GM21529 (cell line): ENCODE measurements at regions not wholly inside any gene's neighbourhood (a gene's known extent, or its start where the extent isn't known, plus 50 kb on each side); places are given as distances from the start of the nearest gene placed in this dataset.
A peak's percentile ranks its signal among the peaks of the same experiment; 100 is the strongest.
"Not testable (repeated sequence)": the region's sequence is repeated elsewhere in the genome, so short reads cannot be mapped to it uniquely, and the experiment has no call there.

Experiments
- ATAC-seq: cut with Tn5 transposase; IDR thresholded peaks from one replicate; pipeline ENCODE4 v1.9.1; 2021; ENCODE audit not compliant: unreplicated experiment

- no peak for ATAC-seq
Measured at GRCh38 chr5:86129009-86129408, 488.7 kb upstream of the COX7C start.

GRCh38 chr5:86137297-86137696 lies 480.4 kb upstream of the COX7C start:
- no peak for ATAC-seq

- ATAC-seq = no peak
Measured at GRCh38 chr5:86143837-86144236, 473.9 kb upstream of the COX7C start.

GRCh38 chr5:86152988-86153560 lies 464.7 kb upstream of the COX7C start:
- no peak for ATAC-seq

GRCh38 chr5:86155796-86156195 lies 461.9 kb upstream of the COX7C start:
- ATAC-seq = no peak

GRCh38 chr5:86170194-86170593 lies 447.5 kb upstream of the COX7C start:
- no peak for ATAC-seq

- ATAC-seq = peak; percentile 89
Measured at GRCh38 chr5:86175224-86175623, 442.5 kb upstream of the COX7C start.

GRCh38 chr5:86199287-86199686 lies 418.5 kb upstream of the COX7C start:
- no peak for ATAC-seq

GRCh38 chr5:86228147-86228546 lies 389.6 kb upstream of the COX7C start:
- no peak for ATAC-seq

- ATAC-seq = no peak
Measured at GRCh38 chr5:86232246-86232645, 385.5 kb upstream of the COX7C start.

- ATAC-seq = no peak
Measured at GRCh38 chr5:86244153-86244552, 373.6 kb upstream of the COX7C start.

- ATAC-seq = no peak
Measured at GRCh38 chr5:86257871-86258270, 359.9 kb upstream of the COX7C start.

- not testable (repeated sequence) for ATAC-seq
Measured at GRCh38 chr5:86284400-86285190, 333.1 kb upstream of the COX7C start.

GRCh38 chr5:86287437-86287836 lies 330.3 kb upstream of the COX7C start:
- not testable (repeated sequence) for ATAC-seq

GRCh38 chr5:86289786-86290185 lies 328.0 kb upstream of the COX7C start:
- ATAC-seq = not testable (repeated sequence)

- not testable (repeated sequence) for ATAC-seq
Measured at GRCh38 chr5:86292811-86293210, 324.9 kb upstream of the COX7C start.

GRCh38 chr5:86302643-86303042 lies 315.1 kb upstream of the COX7C start:
- ATAC-seq = not testable (repeated sequence)

- peak; percentile 84 for ATAC-seq
Measured at GRCh38 chr5:86305050-86305449, 312.7 kb upstream of the COX7C start.

- no peak for ATAC-seq
Measured at GRCh38 chr5:86314951-86315350, 302.8 kb upstream of the COX7C start.

GRCh38 chr5:86320266-86320665 lies 297.5 kb upstream of the COX7C start:
- ATAC-seq = no peak

GRCh38 chr5:86329318-86329717 lies 288.4 kb upstream of the COX7C start:
- no peak for ATAC-seq

- ATAC-seq = no peak
Measured at GRCh38 chr5:86330736-86331135, 287.0 kb upstream of the COX7C start.

GRCh38 chr5:86332851-86333250 lies 284.9 kb upstream of the COX7C start:
- no peak for ATAC-seq
